SK-N-SH (cell line): ENCODE measurements at regions not wholly inside any gene's neighbourhood (a gene's known extent, or its start where the extent isn't known, plus 50 kb on each side); places are given as distances from the start of the nearest gene placed in this dataset.

Experiments
- CTCF ChIA-PET: fragments of 300-600, 350-600 bp; formaldehyde crosslinking; extraction: SDS; loops from one replicate; lab custom pipeline; 2021; lab: Yijun Ruan, JAX
- POLR2A ChIA-PET: fragments of 350-600 bp; sonication (Branson Sonifier 250); formaldehyde crosslinking; extraction: SDS; loops from one replicate; lab custom pipeline; 2020; ENCODE audit warnings: antibody characterized with exemption, inconsistent platforms; lab: Yijun Ruan, JAX
- DNase-seq: peaks from one replicate; pipeline ENCODE4 v3.0.0; 2012
- H2AFZ ChIP-seq: fragments of 200-600 bp; sonication (generic); 2 replicates; pipeline ENCODE4 v1.8.1; 2016; ENCODE audit warnings: antibody characterized with exemption, mild to moderate bottlenecking, low read depth
- H3F3A ChIP-seq: fragments of 200-600 bp; sonication (generic); replicated peaks from 2 replicates; pipeline ENCODE3; 2016; ENCODE audit warnings: antibody characterized with exemption, mild to moderate bottlenecking; ENCODE audit not compliant: insufficient read depth
- H3K27ac ChIP-seq, 2 experiments: fragments of 200-500 bp in 1 of 2; fragments of 200-600 bp in 1 of 2; sonication (Bioruptor generic) in 1 of 2; sonication (generic), shearing (Covaris generic) in 1 of 2; 2 replicates each; pipeline versions ENCODE4 v1.5.1 to v1.6.1; 2014 to 2016; ENCODE audit warnings: low read depth in 2 of 2, inconsistent platforms in 1 of 2, low read length in 1 of 2, mild to moderate bottlenecking in 1 of 2, mixed read lengths in 1 of 2
- H3K27me3 ChIP-seq: fragments of 200-600 bp; sonication (generic), shearing (Covaris generic); 2 replicates; pipeline ENCODE4 v1.6.1; 2016; ENCODE audit warnings: mixed run types; ENCODE audit not compliant: insufficient read depth
- H3K36me3 ChIP-seq, 2 experiments: fragments of 200-500 bp in 1 of 2; fragments of 200-600 bp in 1 of 2; sonication (Bioruptor generic) in 1 of 2; sonication (generic) in 1 of 2; replicated peaks in 1 of 2; 2 replicates each; pipeline versions ENCODE3 to v1.5.1; 2014 to 2016; ENCODE audit warnings: low read length in 1 of 2, mild to moderate bottlenecking in 1 of 2; ENCODE audit not compliant: insufficient read depth in 2 of 2, control insufficient read depth in 1 of 2
- H3K4me1 ChIP-seq, 2 experiments: fragments of 200-500 bp in 1 of 2; fragments of 200-600 bp in 1 of 2; sonication (Bioruptor generic) in 1 of 2; sonication (generic), shearing (Covaris generic) in 1 of 2; 2 replicates each; pipeline versions ENCODE4 v1.5.1 to v1.6.1; 2014 to 2016; ENCODE audit warnings: low read depth in 1 of 2, low read length in 1 of 2, mixed run types in 1 of 2; ENCODE audit not compliant: insufficient read depth in 2 of 2, control insufficient read depth in 1 of 2
- H3K4me2 ChIP-seq: fragments of 200-600 bp; sonication (generic), shearing (Covaris generic); 2 replicates; pipeline ENCODE4 v1.6.1; 2017; ENCODE audit warnings: mixed run types
- H3K4me3 ChIP-seq, 2 experiments: fragments of 200-500 bp in 1 of 2; fragments of 200-600 bp in 1 of 2; sonication (Bioruptor generic) in 1 of 2; sonication (generic), shearing (Covaris generic) in 1 of 2; 2 replicates each; pipeline versions ENCODE4 v1.5.1 to v1.8.1; 2014 to 2016; ENCODE audit warnings: low read depth in 2 of 2, inconsistent platforms in 1 of 2, low read length in 1 of 2, mild to moderate bottlenecking in 1 of 2, mixed read lengths in 1 of 2, moderate library complexity in 1 of 2
- H3K79me2 ChIP-seq: fragments of 200-600 bp; sonication (generic); 2 replicates; pipeline ENCODE4 v1.8.1; 2017; ENCODE audit warnings: mild to moderate bottlenecking; ENCODE audit not compliant: insufficient read depth
- H3K9ac ChIP-seq: fragments of 200-600 bp; sonication (generic); 2 replicates; pipeline ENCODE4 v1.6.1; 2017; ENCODE audit warnings: mixed run types
- H3K9me2 ChIP-seq: fragments of 200-600 bp; sonication (generic); 2 replicates; pipeline ENCODE4 v1.6.1; 2017; ENCODE audit warnings: mixed run types
- H3K9me3 ChIP-seq: fragments of 200-600 bp; sonication (generic); 2 replicates; pipeline ENCODE4 v1.6.1; 2017; ENCODE audit warnings: mixed run types, mild to moderate bottlenecking, moderate library complexity
- H4K20me1 ChIP-seq: fragments of 200-600 bp; sonication (generic); 2 replicates; pipeline ENCODE4 v1.6.1; 2017; ENCODE audit warnings: mild to moderate bottlenecking, mixed run types; ENCODE audit not compliant: insufficient read depth
- CHD2 ChIP-seq: fragments of 150-350 bp; IDR thresholded peaks from 2 replicates; pipeline ENCODE4 v1.6.1; 2018; ENCODE audit warnings: low read length; ENCODE audit not compliant: partially characterized antibody
- EP300 ChIP-seq, 2 experiments: IDR thresholded peaks; 2 replicates each; pipeline versions ENCODE4 v1.4.0 to v1.6.1; 2012; ENCODE audit warnings: borderline replicate concordance in 1 of 2, low read depth in 1 of 2, low read length in 1 of 2
- EZH2phosphoT487 ChIP-seq: fragments of 200-600 bp; sonication (generic); IDR thresholded peaks from 2 replicates; pipeline ENCODE4 v1.6.1; 2017; ENCODE audit warnings: low read depth, mixed run types, mild to moderate bottlenecking, antibody characterized with exemption, moderate library complexity, borderline replicate concordance
- FOXM1 ChIP-seq: IDR thresholded peaks from 2 replicates; pipeline ENCODE4 v1.4.0; 2012; ENCODE audit warnings: low read depth, mild to moderate bottlenecking
- GATA2 ChIP-seq: sonication (generic); formaldehyde crosslinking; IDR thresholded peaks from 2 replicates; pipeline ENCODE4 v1.5.0; 2020; ENCODE audit warnings: mild to moderate bottlenecking, missing genetic modification reagents
- JUND ChIP-seq: IDR thresholded peaks from 2 replicates; pipeline ENCODE4 v1.4.0; 2012
- POLR2AphosphoS5 ChIP-seq: IDR thresholded peaks from 2 replicates; pipeline ENCODE4 v1.6.1; 2012; ENCODE audit warnings: low read depth, low read length
- RAD21 ChIP-seq: IDR thresholded peaks from 2 replicates; pipeline ENCODE4 v1.6.1; 2012; ENCODE audit warnings: mild to moderate bottlenecking, low read length
- RCOR1 ChIP-seq: fragments of 150-350 bp; IDR thresholded peaks from 2 replicates; pipeline ENCODE4 v1.6.1; 2017; ENCODE audit warnings: antibody characterized with exemption, low read length
- SMC3 ChIP-seq: IDR thresholded peaks from 2 replicates; pipeline ENCODE4 v1.6.1; 2012; ENCODE audit warnings: low read depth, low read length, improper control_type of control experiment
- TAF1 ChIP-seq: IDR thresholded peaks from 2 replicates; pipeline ENCODE4 v1.6.1; 2012; ENCODE audit warnings: low read depth, mild to moderate bottlenecking, low read length, moderate library complexity, borderline replicate concordance
- TCF12 ChIP-seq: IDR thresholded peaks from 2 replicates; pipeline ENCODE4 v1.4.0; 2012
- TEAD4 ChIP-seq: IDR thresholded peaks from 2 replicates; pipeline ENCODE4 v1.4.0; 2012; ENCODE audit warnings: mild to moderate bottlenecking, borderline replicate concordance; ENCODE audit not compliant: insufficient read depth
- WGBS: methylation state at CpG from one replicate; pipeline ENCODE4 v1.1.6; 2017; ENCODE audit warnings: low lambda C conversion rate; 5-methylcytosine and 5-hydroxymethylcytosine counted together
- TF ChIP-seq, protein P1 (sequence below): IDR thresholded peaks from 2 replicates; pipeline ENCODE4 v1.6.1; 2012; ENCODE audit warnings: mild to moderate bottlenecking, low read depth, low read length, moderate library complexity
- TF ChIP-seq, protein P2 (sequence below): fragments of 200-600 bp; sonication (generic); IDR thresholded peaks from 2 replicates; pipeline ENCODE4 v1.6.1; 2017; ENCODE audit warnings: antibody characterized with exemption, mild to moderate bottlenecking, moderate library complexity
- TF ChIP-seq, protein P3 (sequence below): IDR thresholded peaks from 2 replicates; pipeline ENCODE4 v1.4.0; 2012; ENCODE audit warnings: low read depth

DNA sequence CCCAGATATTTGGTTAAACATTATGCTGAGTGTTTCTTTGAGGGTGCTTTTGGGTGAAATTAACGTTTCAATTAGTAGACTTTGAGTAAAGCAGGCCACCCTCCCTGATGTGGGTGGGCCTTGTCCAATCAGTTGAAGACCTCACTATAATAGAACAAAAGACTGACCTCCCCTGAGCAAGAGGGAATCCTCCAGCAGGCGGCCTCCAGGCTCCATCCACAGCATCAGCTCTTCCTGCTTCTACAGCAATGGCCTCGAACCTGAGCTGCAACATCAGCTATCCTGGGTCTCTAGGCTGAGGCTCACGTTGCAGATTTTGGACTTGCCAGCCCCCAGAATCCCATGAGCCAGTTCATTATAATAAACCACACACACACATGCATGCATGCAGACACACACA is 104.2 kb downstream of the PFKFB3 start:
- H3K27ac ChIP-seq, result no peak overlapping the region
- 66% methylated on average over 3 of the region's 4 CpGs for WGBS
- H3K4me2 ChIP-seq, result no peak overlapping the region
- H3K9me2 ChIP-seq, result no peaks in the 10 kb centered on the region
- no peaks in the 10 kb centered on the region for H3K27me3 ChIP-seq
- no peaks in the 10 kb centered on the region for H3K79me2 ChIP-seq
- no peaks in the 10 kb centered on the region for H3K36me3 ChIP-seq
- no peak overlapping the region for H2AFZ ChIP-seq
- H3K4me3 ChIP-seq, result no peak overlapping the region
- H3K9me3 ChIP-seq, result no peaks in the 10 kb centered on the region
- ChIA-PET POLR2A (no interaction called here), CTCF (no interaction called here)
- no peak overlapping the region for H3K9ac ChIP-seq
- peaks cover 4% of the 10 kb centered on the region for H3F3A ChIP-seq
- TF ChIP-seq TEAD4 (no peak), GATA2 (CRISPR knock-in tag) (no peak), EZH2phosphoT487 (no peak), POLR2AphosphoS5 (no peak), TAF1 (no peak), FOXM1 (no peak), JUND (no peak), SMC3 (no peak), EP300 (IDR thresholded peaks at IDR 0.05; ENCODE audit: borderline replicate concordance in 1 of 2, low read depth in 1 of 2, low read length in 1 of 2) (no peak), TCF12 (no peak), RCOR1 (no peak), CHD2 (no peak), RAD21 (no peak)
- TF ChIP-seq, protein P1, sequence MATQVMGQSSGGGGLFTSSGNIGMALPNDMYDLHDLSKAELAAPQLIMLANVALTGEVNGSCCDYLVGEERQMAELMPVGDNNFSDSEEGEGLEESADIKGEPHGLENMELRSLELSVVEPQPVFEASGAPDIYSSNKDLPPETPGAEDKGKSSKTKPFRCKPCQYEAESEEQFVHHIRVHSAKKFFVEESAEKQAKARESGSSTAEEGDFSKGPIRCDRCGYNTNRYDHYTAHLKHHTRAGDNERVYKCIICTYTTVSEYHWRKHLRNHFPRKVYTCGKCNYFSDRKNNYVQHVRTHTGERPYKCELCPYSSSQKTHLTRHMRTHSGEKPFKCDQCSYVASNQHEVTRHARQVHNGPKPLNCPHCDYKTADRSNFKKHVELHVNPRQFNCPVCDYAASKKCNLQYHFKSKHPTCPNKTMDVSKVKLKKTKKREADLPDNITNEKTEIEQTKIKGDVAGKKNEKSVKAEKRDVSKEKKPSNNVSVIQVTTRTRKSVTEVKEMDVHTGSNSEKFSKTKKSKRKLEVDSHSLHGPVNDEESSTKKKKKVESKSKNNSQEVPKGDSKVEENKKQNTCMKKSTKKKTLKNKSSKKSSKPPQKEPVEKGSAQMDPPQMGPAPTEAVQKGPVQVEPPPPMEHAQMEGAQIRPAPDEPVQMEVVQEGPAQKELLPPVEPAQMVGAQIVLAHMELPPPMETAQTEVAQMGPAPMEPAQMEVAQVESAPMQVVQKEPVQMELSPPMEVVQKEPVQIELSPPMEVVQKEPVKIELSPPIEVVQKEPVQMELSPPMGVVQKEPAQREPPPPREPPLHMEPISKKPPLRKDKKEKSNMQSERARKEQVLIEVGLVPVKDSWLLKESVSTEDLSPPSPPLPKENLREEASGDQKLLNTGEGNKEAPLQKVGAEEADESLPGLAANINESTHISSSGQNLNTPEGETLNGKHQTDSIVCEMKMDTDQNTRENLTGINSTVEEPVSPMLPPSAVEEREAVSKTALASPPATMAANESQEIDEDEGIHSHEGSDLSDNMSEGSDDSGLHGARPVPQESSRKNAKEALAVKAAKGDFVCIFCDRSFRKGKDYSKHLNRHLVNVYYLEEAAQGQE, result no peak
- TF ChIP-seq, protein P2, sequence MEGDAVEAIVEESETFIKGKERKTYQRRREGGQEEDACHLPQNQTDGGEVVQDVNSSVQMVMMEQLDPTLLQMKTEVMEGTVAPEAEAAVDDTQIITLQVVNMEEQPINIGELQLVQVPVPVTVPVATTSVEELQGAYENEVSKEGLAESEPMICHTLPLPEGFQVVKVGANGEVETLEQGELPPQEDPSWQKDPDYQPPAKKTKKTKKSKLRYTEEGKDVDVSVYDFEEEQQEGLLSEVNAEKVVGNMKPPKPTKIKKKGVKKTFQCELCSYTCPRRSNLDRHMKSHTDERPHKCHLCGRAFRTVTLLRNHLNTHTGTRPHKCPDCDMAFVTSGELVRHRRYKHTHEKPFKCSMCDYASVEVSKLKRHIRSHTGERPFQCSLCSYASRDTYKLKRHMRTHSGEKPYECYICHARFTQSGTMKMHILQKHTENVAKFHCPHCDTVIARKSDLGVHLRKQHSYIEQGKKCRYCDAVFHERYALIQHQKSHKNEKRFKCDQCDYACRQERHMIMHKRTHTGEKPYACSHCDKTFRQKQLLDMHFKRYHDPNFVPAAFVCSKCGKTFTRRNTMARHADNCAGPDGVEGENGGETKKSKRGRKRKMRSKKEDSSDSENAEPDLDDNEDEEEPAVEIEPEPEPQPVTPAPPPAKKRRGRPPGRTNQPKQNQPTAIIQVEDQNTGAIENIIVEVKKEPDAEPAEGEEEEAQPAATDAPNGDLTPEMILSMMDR, result no peak
- TF ChIP-seq, protein P3, sequence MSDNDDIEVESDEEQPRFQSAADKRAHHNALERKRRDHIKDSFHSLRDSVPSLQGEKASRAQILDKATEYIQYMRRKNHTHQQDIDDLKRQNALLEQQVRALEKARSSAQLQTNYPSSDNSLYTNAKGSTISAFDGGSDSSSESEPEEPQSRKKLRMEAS, result no peak
- H4K20me1 ChIP-seq, result no peaks in the 10 kb centered on the region
- H3K4me1 ChIP-seq, result peaks cover 0 to 2% of the 10 kb centered on the region in 2 experiments; a peak in 1 of 4 replicates
- no peak for DNase-seq
